Stomach (tissue), 4 donors: ENCODE measurements at regions not wholly inside any gene's neighbourhood (a gene's known extent, or its start where the extent isn't known, plus 50 kb on each side); places are given as distances from the start of the nearest gene placed in this dataset.

Source experiments
- POLR2A ChIP-seq, 4 donors: fragments of 450-650 bp; IDR thresholded peaks; one replicate each; pipeline ENCODE4 v1.6.1; 2016; ENCODE audit warnings: antibody characterized with exemption in 4 of 4, control low read depth in 2 of 4, mild to moderate bottlenecking in 1 of 4, moderate library complexity in 1 of 4
- TF ChIP-seq, protein P1 (sequence below), 7 experiments: fragments of 450-650 bp in 4 of 7; fragments of 200-600 bp in 3 of 7; sonication (generic) in 3 of 7; IDR thresholded peaks; one replicate each; pipeline ENCODE4 v1.5.1; 2016 to 2019; ENCODE audit warnings: antibody characterized with exemption in 7 of 7, control low read depth in 2 of 7, mild to moderate bottlenecking in 1 of 7

DNA sequence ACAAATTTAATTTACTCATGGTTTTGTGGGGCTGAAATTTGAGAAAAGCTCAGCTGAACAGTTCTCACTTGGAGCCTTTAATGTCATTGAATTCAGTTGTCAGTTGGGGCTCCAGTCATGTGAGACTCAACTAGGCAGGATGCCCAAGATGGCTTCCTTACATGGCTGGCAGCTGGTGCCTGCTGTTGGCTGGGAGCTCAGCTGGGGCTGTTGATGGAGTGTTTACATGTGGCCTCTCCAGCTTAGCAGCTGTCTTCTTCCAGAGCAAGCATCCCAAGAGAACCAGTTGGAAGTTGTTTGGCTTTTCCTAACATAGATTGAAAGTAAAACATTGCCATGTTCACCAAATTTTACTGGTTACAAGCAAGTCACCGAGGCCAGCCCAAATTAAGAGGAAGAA lies 81.8 kb upstream of the KCNA3 start:
- TF ChIP-seq, protein P1, sequence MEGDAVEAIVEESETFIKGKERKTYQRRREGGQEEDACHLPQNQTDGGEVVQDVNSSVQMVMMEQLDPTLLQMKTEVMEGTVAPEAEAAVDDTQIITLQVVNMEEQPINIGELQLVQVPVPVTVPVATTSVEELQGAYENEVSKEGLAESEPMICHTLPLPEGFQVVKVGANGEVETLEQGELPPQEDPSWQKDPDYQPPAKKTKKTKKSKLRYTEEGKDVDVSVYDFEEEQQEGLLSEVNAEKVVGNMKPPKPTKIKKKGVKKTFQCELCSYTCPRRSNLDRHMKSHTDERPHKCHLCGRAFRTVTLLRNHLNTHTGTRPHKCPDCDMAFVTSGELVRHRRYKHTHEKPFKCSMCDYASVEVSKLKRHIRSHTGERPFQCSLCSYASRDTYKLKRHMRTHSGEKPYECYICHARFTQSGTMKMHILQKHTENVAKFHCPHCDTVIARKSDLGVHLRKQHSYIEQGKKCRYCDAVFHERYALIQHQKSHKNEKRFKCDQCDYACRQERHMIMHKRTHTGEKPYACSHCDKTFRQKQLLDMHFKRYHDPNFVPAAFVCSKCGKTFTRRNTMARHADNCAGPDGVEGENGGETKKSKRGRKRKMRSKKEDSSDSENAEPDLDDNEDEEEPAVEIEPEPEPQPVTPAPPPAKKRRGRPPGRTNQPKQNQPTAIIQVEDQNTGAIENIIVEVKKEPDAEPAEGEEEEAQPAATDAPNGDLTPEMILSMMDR (IDR thresholded peaks at IDR 0.05) = no peak
- TF ChIP-seq POLR2A (IDR thresholded peaks at IDR 0.05) = no peak
